ENCODE measurements at regions not wholly inside any gene's neighbourhood (a gene's known extent, or its start where the extent isn't known, plus 50 kb on each side); places are given as distances from the start of the nearest gene placed in this dataset.
A peak's percentile ranks its signal among the peaks of the same experiment; 100 is the strongest.

DNA sequence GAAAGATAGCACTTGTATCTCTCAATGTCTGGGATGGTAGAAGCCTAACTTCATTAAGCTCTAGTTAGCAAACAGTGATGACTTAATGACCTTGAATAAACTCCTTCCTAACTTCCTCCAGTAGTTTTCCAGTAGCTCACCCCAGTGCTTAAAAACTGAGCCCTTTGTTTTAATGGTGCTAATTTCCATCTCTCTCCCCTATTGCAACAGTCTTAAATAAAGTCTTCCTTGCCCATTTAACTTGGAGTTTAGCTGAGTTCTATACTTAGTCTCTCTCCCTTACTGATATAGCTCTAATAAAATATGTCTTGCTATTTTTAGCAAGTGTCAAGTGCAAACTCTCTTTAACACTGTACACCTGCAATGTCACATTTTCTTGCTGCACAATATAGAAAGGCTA lies 267.0 kb downstream of the CCDC85A start:
- H3K4me3 ChIP-seq = no peak overlapping the region
- H3K27ac ChIP-seq = no peak overlapping the region
- no peaks in the 10 kb centered on the region for H3K9me3 ChIP-seq (ENCODE audit: low read depth)
- no peaks in the 10 kb centered on the region for H3K36me3 ChIP-seq
- H3K4me1 ChIP-seq (ENCODE audit: low read depth) = no peaks in the 10 kb centered on the region
- no peak for DNase-seq (ENCODE audit: low read depth in 1 of 2, low spot score in 1 of 2)
- no peaks in the 10 kb centered on the region for H3K27me3 ChIP-seq
- TF ChIP-seq, protein P1, sequence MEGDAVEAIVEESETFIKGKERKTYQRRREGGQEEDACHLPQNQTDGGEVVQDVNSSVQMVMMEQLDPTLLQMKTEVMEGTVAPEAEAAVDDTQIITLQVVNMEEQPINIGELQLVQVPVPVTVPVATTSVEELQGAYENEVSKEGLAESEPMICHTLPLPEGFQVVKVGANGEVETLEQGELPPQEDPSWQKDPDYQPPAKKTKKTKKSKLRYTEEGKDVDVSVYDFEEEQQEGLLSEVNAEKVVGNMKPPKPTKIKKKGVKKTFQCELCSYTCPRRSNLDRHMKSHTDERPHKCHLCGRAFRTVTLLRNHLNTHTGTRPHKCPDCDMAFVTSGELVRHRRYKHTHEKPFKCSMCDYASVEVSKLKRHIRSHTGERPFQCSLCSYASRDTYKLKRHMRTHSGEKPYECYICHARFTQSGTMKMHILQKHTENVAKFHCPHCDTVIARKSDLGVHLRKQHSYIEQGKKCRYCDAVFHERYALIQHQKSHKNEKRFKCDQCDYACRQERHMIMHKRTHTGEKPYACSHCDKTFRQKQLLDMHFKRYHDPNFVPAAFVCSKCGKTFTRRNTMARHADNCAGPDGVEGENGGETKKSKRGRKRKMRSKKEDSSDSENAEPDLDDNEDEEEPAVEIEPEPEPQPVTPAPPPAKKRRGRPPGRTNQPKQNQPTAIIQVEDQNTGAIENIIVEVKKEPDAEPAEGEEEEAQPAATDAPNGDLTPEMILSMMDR (IDR thresholded peaks at IDR 0.05; ENCODE audit: low read depth, low read length) = no peak

DNA sequence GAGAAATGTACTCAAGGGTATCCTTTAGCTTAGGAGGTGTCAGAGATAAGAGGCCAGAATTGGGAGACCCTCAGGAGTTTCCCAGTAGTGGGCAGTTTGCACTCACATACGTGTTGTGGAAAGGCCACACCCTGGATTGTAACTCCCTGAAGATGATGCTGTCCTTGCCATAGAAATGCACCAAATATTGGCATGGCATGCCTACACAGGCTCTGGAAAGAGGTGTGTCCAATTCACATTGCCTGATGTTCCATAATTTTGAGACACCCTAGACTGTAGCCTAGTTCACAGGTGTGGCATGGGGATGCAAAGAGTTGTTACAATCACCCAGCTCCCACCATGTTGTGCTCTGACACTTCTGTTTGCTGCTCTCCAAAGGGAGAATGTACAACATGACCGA lies 271.9 kb downstream of the CCDC85A start:
- no peaks in the 10 kb centered on the region for H3K36me3 ChIP-seq
- H3K9me3 ChIP-seq (ENCODE audit: low read depth) = no peaks in the 10 kb centered on the region
- no peak overlapping the region for H3K4me3 ChIP-seq
- TF ChIP-seq, protein P1 (IDR thresholded peaks at IDR 0.05; ENCODE audit: low read depth, low read length) = no peak
- H3K27ac ChIP-seq = no peak overlapping the region
- no peaks in the 10 kb centered on the region for H3K27me3 ChIP-seq
- no peaks in the 10 kb centered on the region for H3K4me1 ChIP-seq (ENCODE audit: low read depth)
- DNase-seq (ENCODE audit: low read depth in 1 of 2, low spot score in 1 of 2) = no peak

- Histone ChIP-seq H3K36me3 (no peaks in the 10 kb centered on the region), H3K27me3 (no peaks in the 10 kb centered on the region), H3K9me3 (ENCODE audit: low read depth) (no peaks in the 10 kb centered on the region), H3K4me3 (no peak overlapping the region), H3K4me1 (ENCODE audit: low read depth) (no peaks in the 10 kb centered on the region), H3K27ac (no peak overlapping the region)
- no peak for DNase-seq (ENCODE audit: low read depth in 1 of 2, low spot score in 1 of 2)
- TF ChIP-seq, protein P1 (IDR thresholded peaks at IDR 0.05; ENCODE audit: low read depth, low read length) = no peak
These were observed 273.0 kb downstream of the CCDC85A start for GRCh38 chr2:56456791-56457190.

DNA sequence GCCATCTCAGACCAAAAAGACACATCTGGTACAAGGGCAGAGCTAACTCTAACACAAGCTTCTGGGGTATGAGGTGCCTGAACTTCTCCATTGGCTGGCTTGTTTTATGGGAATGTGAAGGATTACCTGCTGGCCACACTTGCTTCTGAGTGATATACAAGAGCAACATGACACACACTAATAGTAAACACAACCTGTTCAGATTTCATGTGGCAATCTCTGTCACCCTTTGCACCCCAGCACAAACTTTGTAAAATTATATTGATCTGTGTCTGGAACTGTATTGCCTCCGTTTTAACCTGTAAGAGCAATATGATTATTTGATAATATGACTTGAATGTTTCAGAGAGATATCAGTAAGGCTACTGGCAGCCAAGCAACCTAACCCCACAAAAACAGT lies 276.7 kb downstream of the CCDC85A start:
- no peak for DNase-seq (ENCODE audit: low read depth in 1 of 2, low spot score in 1 of 2)
- TF ChIP-seq, protein P1 (IDR thresholded peaks at IDR 0.05; ENCODE audit: low read depth, low read length) = no peak
- Histone ChIP-seq H3K27ac (no peak overlapping the region), H3K4me3 (no peak overlapping the region), H3K4me1 (ENCODE audit: low read depth) (no peaks in the 10 kb centered on the region), H3K27me3 (no peaks in the 10 kb centered on the region), H3K36me3 (no peaks in the 10 kb centered on the region), H3K9me3 (ENCODE audit: low read depth) (no peaks in the 10 kb centered on the region)

DNA sequence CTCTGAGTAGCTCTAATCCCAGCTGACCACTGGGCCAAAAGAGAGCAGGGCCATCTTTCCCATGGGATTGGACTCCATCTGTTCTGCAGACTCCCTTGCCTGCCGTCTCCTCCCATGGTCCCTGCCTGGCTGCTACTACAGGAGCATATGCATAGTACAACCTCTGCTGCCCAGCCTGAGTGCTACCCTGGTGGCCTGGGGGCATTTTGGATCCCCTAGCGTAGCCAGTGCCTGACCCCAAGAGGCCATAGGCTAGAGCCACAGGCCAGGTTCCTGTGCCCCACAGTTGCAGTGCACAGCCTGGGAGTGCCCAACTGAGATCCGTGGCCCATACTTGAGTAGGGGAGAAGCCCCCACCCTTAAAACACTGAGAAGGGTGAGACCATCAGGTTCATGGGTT lies 280.3 kb downstream of the CCDC85A start:
- Histone ChIP-seq H3K9me3 (ENCODE audit: low read depth) (no peaks in the 10 kb centered on the region), H3K4me3 (no peak overlapping the region), H3K36me3 (no peaks in the 10 kb centered on the region), H3K27ac (no peak overlapping the region), H3K4me1 (ENCODE audit: low read depth) (no peaks in the 10 kb centered on the region), H3K27me3 (no peaks in the 10 kb centered on the region)
- TF ChIP-seq, protein P1 (IDR thresholded peaks at IDR 0.05; ENCODE audit: low read depth, low read length) = no peak
- DNase-seq (ENCODE audit: low read depth in 1 of 2, low spot score in 1 of 2) = no peak

DNA sequence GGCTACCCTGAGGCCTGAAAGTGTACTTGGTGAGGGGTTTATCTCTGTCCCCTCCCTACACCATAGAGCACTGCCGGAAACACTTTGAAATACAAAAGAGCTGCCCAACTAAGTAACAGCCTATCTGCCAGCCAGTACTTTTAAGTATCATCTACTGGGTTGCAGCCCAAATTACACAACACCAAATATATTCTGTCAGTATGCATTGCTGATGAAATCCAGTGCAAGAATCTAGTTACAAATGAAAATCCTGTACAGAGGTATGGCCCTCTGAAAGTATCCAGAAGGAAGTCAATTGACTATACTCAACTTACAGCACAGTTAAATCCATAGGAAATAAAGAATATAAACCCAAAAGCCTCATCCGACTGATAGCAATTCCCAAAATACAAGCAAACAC lies 280.8 kb downstream of the CCDC85A start:
- Histone ChIP-seq H3K4me3 (no peak overlapping the region), H3K27me3 (no peaks in the 10 kb centered on the region), H3K27ac (no peak overlapping the region), H3K9me3 (ENCODE audit: low read depth) (no peaks in the 10 kb centered on the region), H3K4me1 (ENCODE audit: low read depth) (no peaks in the 10 kb centered on the region), H3K36me3 (no peaks in the 10 kb centered on the region)
- TF ChIP-seq, protein P1 (IDR thresholded peaks at IDR 0.05; ENCODE audit: low read depth, low read length) = no peak
- DNase-seq (ENCODE audit: low read depth in 1 of 2, low spot score in 1 of 2) = peak in 1 of 2 donors; percentile 0

All from cardiac muscle cell (in vitro differentiated cells and primary cell).